ENCODE measurements at regions not wholly inside any gene's neighbourhood (a gene's known extent, or its start where the extent isn't known, plus 50 kb on each side); places are given as distances from the start of the nearest gene placed in this dataset.

- DNase-seq: no peak
- no peaks in the 10 kb centered on the region for H3K36me3 ChIP-seq (ENCODE audit: control insufficient read depth, insufficient read depth, low read length)
- H3K9me3 Mint-ChIP-seq (ENCODE audit: unreplicated experiment): peaks cover 11% of the 10 kb centered on the region
- ChIA-PET POLR2A (no interaction called here), CTCF (no interaction called here)
- H3K27ac Mint-ChIP-seq (ENCODE audit: unreplicated experiment): no peak overlapping the region
- TF ChIP-seq CTCF (IDR thresholded peaks at IDR 0.05; ENCODE audit: insufficient read depth in 1 of 2, low read depth in 1 of 2, low read length in 1 of 2, severe bottlenecking in 1 of 2, unreplicated experiment in 1 of 2): no peak
- intact Hi-C loops (cut with micrococcal nuclease; ENCODE audit: unreplicated experiment): no loop called here
- no peak overlapping the region for H3K4me3 Mint-ChIP-seq (ENCODE audit: unreplicated experiment)
- no peaks in the 10 kb centered on the region for H3K4me1 ChIP-seq
- H3K4me3 ChIP-seq (ENCODE audit: low read depth, low read length): no peak overlapping the region
- peaks cover 9% of the 10 kb centered on the region; the same call in 1 of the 2 replicates for H3K9me3 ChIP-seq
- H3K4me1 Mint-ChIP-seq (ENCODE audit: low read depth, unreplicated experiment): no peaks in the 10 kb centered on the region
- no peaks in the 10 kb centered on the region for H3K27me3 ChIP-seq (replicated peaks; ENCODE audit: control insufficient read depth, insufficient read depth, low read length)
- H3K27me3 Mint-ChIP-seq (ENCODE audit: insufficient read depth, unreplicated experiment): no peaks in the 10 kb centered on the region
- BruUV-seq (replicated peaks): no TSS peak
- H3K36me3 Mint-ChIP-seq (ENCODE audit: insufficient read depth, unreplicated experiment): no peaks in the 10 kb centered on the region
These were observed 108.2 kb downstream of the EOMES start for GRCh38 chr3:27613846-27614500.

- H3K27me3 ChIP-seq (replicated peaks; ENCODE audit: control insufficient read depth, insufficient read depth, low read length): no peaks in the 10 kb centered on the region
- TF ChIP-seq CTCF (IDR thresholded peaks at IDR 0.05; ENCODE audit: insufficient read depth in 1 of 2, low read depth in 1 of 2, low read length in 1 of 2, severe bottlenecking in 1 of 2, unreplicated experiment in 1 of 2): no peak
- H3K9me3 Mint-ChIP-seq (ENCODE audit: unreplicated experiment): peaks cover 11% of the 10 kb centered on the region
- no peaks in the 10 kb centered on the region for H3K27me3 Mint-ChIP-seq (ENCODE audit: insufficient read depth, unreplicated experiment)
- H3K9me3 ChIP-seq: peaks cover 9% of the 10 kb centered on the region; the same call in 1 of the 2 replicates
- intact Hi-C loops (cut with micrococcal nuclease; ENCODE audit: unreplicated experiment): no loop called here
- no peak overlapping the region for H3K27ac Mint-ChIP-seq (ENCODE audit: unreplicated experiment)
- POLR2A ChIA-PET: no interaction called here
- H3K36me3 Mint-ChIP-seq (ENCODE audit: insufficient read depth, unreplicated experiment): no peaks in the 10 kb centered on the region
- no peak overlapping the region for H3K4me3 Mint-ChIP-seq (ENCODE audit: unreplicated experiment)
- no TSS peak for BruUV-seq (replicated peaks)
- no peaks in the 10 kb centered on the region for H3K4me1 ChIP-seq
- H3K36me3 ChIP-seq (ENCODE audit: control insufficient read depth, insufficient read depth, low read length): no peaks in the 10 kb centered on the region
- no peak for DNase-seq
- no peaks in the 10 kb centered on the region for H3K4me1 Mint-ChIP-seq (ENCODE audit: low read depth, unreplicated experiment)
- no peak overlapping the region for H3K4me3 ChIP-seq (ENCODE audit: low read depth, low read length)
- CTCF ChIA-PET: no interaction called here
These were observed 111.2 kb downstream of the EOMES start for GRCh38 chr3:27610800-27611525.

GRCh38 chr3:27607370-27607769, 114.8 kb downstream of the EOMES start:
- H3K9me3 ChIP-seq: no peaks in the 10 kb centered on the region
- ChIA-PET POLR2A (no interaction called here), CTCF (no interaction called here)
- H3K9me3 Mint-ChIP-seq (ENCODE audit: unreplicated experiment): no peaks in the 10 kb centered on the region
- no peak for TF ChIP-seq CTCF (IDR thresholded peaks at IDR 0.05; ENCODE audit: insufficient read depth in 1 of 2, low read depth in 1 of 2, low read length in 1 of 2, severe bottlenecking in 1 of 2, unreplicated experiment in 1 of 2)
- intact Hi-C loops (cut with micrococcal nuclease; ENCODE audit: unreplicated experiment): no loop called here
- H3K4me3 Mint-ChIP-seq (ENCODE audit: unreplicated experiment): no peak overlapping the region
- no peaks in the 10 kb centered on the region for H3K27me3 Mint-ChIP-seq (ENCODE audit: insufficient read depth, unreplicated experiment)
- H3K4me3 ChIP-seq (ENCODE audit: low read depth, low read length): no peak overlapping the region
- H3K4me1 ChIP-seq: no peaks in the 10 kb centered on the region
- no peaks in the 10 kb centered on the region for H3K27me3 ChIP-seq (replicated peaks; ENCODE audit: control insufficient read depth, insufficient read depth, low read length)
- no TSS peak for BruUV-seq (replicated peaks)
- DNase-seq: no peak
- H3K36me3 ChIP-seq (ENCODE audit: control insufficient read depth, insufficient read depth, low read length): no peaks in the 10 kb centered on the region
- H3K36me3 Mint-ChIP-seq (ENCODE audit: insufficient read depth, unreplicated experiment): no peaks in the 10 kb centered on the region
- H3K4me1 Mint-ChIP-seq (ENCODE audit: low read depth, unreplicated experiment): no peaks in the 10 kb centered on the region
- no peak overlapping the region for H3K27ac Mint-ChIP-seq (ENCODE audit: unreplicated experiment)

All from Caco-2 (cell line).